SK-N-SH (cell line): ENCODE measurements at regions not wholly inside any gene's neighbourhood (a gene's known extent, or its start where the extent isn't known, plus 50 kb on each side); places are given as distances from the start of the nearest gene placed in this dataset.

Experiments
- CTCF ChIA-PET: fragments of 300-600, 350-600 bp; formaldehyde crosslinking; extraction: SDS; loops from one replicate; lab custom pipeline; 2021; lab: Yijun Ruan, JAX
- POLR2A ChIA-PET: fragments of 350-600 bp; sonication (Branson Sonifier 250); formaldehyde crosslinking; extraction: SDS; loops from one replicate; lab custom pipeline; 2020; ENCODE audit warnings: antibody characterized with exemption, inconsistent platforms; lab: Yijun Ruan, JAX
- DNase-seq: peaks from one replicate; pipeline ENCODE4 v3.0.0; 2012
- H2AFZ ChIP-seq: fragments of 200-600 bp; sonication (generic); 2 replicates; pipeline ENCODE4 v1.8.1; 2016; ENCODE audit warnings: antibody characterized with exemption, mild to moderate bottlenecking, low read depth
- H3F3A ChIP-seq: fragments of 200-600 bp; sonication (generic); replicated peaks from 2 replicates; pipeline ENCODE3; 2016; ENCODE audit warnings: antibody characterized with exemption, mild to moderate bottlenecking; ENCODE audit not compliant: insufficient read depth
- H3K27ac ChIP-seq, 2 experiments: fragments of 200-500 bp in 1 of 2; fragments of 200-600 bp in 1 of 2; sonication (Bioruptor generic) in 1 of 2; sonication (generic), shearing (Covaris generic) in 1 of 2; 2 replicates each; pipeline versions ENCODE4 v1.5.1 to v1.6.1; 2014 to 2016; ENCODE audit warnings: low read depth in 2 of 2, inconsistent platforms in 1 of 2, low read length in 1 of 2, mild to moderate bottlenecking in 1 of 2, mixed read lengths in 1 of 2
- H3K27me3 ChIP-seq: fragments of 200-600 bp; sonication (generic), shearing (Covaris generic); 2 replicates; pipeline ENCODE4 v1.6.1; 2016; ENCODE audit warnings: mixed run types; ENCODE audit not compliant: insufficient read depth
- H3K36me3 ChIP-seq, 2 experiments: fragments of 200-500 bp in 1 of 2; fragments of 200-600 bp in 1 of 2; sonication (Bioruptor generic) in 1 of 2; sonication (generic) in 1 of 2; replicated peaks in 1 of 2; 2 replicates each; pipeline versions ENCODE3 to v1.5.1; 2014 to 2016; ENCODE audit warnings: low read length in 1 of 2, mild to moderate bottlenecking in 1 of 2; ENCODE audit not compliant: insufficient read depth in 2 of 2, control insufficient read depth in 1 of 2
- H3K4me1 ChIP-seq, 2 experiments: fragments of 200-500 bp in 1 of 2; fragments of 200-600 bp in 1 of 2; sonication (Bioruptor generic) in 1 of 2; sonication (generic), shearing (Covaris generic) in 1 of 2; 2 replicates each; pipeline versions ENCODE4 v1.5.1 to v1.6.1; 2014 to 2016; ENCODE audit warnings: low read depth in 1 of 2, low read length in 1 of 2, mixed run types in 1 of 2; ENCODE audit not compliant: insufficient read depth in 2 of 2, control insufficient read depth in 1 of 2
- H3K4me2 ChIP-seq: fragments of 200-600 bp; sonication (generic), shearing (Covaris generic); 2 replicates; pipeline ENCODE4 v1.6.1; 2017; ENCODE audit warnings: mixed run types
- H3K4me3 ChIP-seq, 2 experiments: fragments of 200-500 bp in 1 of 2; fragments of 200-600 bp in 1 of 2; sonication (Bioruptor generic) in 1 of 2; sonication (generic), shearing (Covaris generic) in 1 of 2; 2 replicates each; pipeline versions ENCODE4 v1.5.1 to v1.8.1; 2014 to 2016; ENCODE audit warnings: low read depth in 2 of 2, inconsistent platforms in 1 of 2, low read length in 1 of 2, mild to moderate bottlenecking in 1 of 2, mixed read lengths in 1 of 2, moderate library complexity in 1 of 2
- H3K79me2 ChIP-seq: fragments of 200-600 bp; sonication (generic); 2 replicates; pipeline ENCODE4 v1.8.1; 2017; ENCODE audit warnings: mild to moderate bottlenecking; ENCODE audit not compliant: insufficient read depth
- H3K9ac ChIP-seq: fragments of 200-600 bp; sonication (generic); 2 replicates; pipeline ENCODE4 v1.6.1; 2017; ENCODE audit warnings: mixed run types
- H3K9me2 ChIP-seq: fragments of 200-600 bp; sonication (generic); 2 replicates; pipeline ENCODE4 v1.6.1; 2017; ENCODE audit warnings: mixed run types
- H3K9me3 ChIP-seq: fragments of 200-600 bp; sonication (generic); 2 replicates; pipeline ENCODE4 v1.6.1; 2017; ENCODE audit warnings: mixed run types, mild to moderate bottlenecking, moderate library complexity
- H4K20me1 ChIP-seq: fragments of 200-600 bp; sonication (generic); 2 replicates; pipeline ENCODE4 v1.6.1; 2017; ENCODE audit warnings: mild to moderate bottlenecking, mixed run types; ENCODE audit not compliant: insufficient read depth
- FOSL2 ChIP-seq: IDR thresholded peaks from 2 replicates; pipeline ENCODE4 v1.4.0; 2012; ENCODE audit warnings: low read depth, mild to moderate bottlenecking, moderate library complexity, borderline replicate concordance
- FOXJ3 ChIP-seq: sonication (generic); formaldehyde crosslinking; IDR thresholded peaks from 2 replicates; pipeline ENCODE4 v1.5.1; 2020; ENCODE audit warnings: mild to moderate bottlenecking, missing genetic modification reagents
- FOXM1 ChIP-seq: IDR thresholded peaks from 2 replicates; pipeline ENCODE4 v1.4.0; 2012; ENCODE audit warnings: low read depth, mild to moderate bottlenecking
- GABPA ChIP-seq: IDR thresholded peaks from 2 replicates; pipeline ENCODE4 v1.4.0; 2012; ENCODE audit warnings: low read depth, mild to moderate bottlenecking
- IRF3 ChIP-seq: fragments of 150-350 bp; IDR thresholded peaks from 2 replicates; pipeline ENCODE4 v1.6.1; 2016; ENCODE audit warnings: mild to moderate bottlenecking, low read depth, low read length
- JUND ChIP-seq: IDR thresholded peaks from 2 replicates; pipeline ENCODE4 v1.4.0; 2012
- MAX ChIP-seq: IDR thresholded peaks from 2 replicates; pipeline ENCODE4 v1.4.0; 2012; ENCODE audit warnings: low read depth
- MEF2A ChIP-seq: IDR thresholded peaks from 2 replicates; pipeline ENCODE4 v1.4.0; 2012; ENCODE audit warnings: low read depth, borderline replicate concordance
- MXI1 ChIP-seq: IDR thresholded peaks from 2 replicates; pipeline ENCODE4 v1.6.1; 2012; ENCODE audit warnings: mild to moderate bottlenecking, low read depth, low read length, improper control_type of control experiment
- NFIC ChIP-seq: IDR thresholded peaks from 2 replicates; pipeline ENCODE4 v1.4.0; 2012; ENCODE audit warnings: borderline replicate concordance
- PBX3 ChIP-seq: IDR thresholded peaks from 2 replicates; pipeline ENCODE4; 2012
- POLR2AphosphoS5 ChIP-seq: IDR thresholded peaks from 2 replicates; pipeline ENCODE4 v1.6.1; 2012; ENCODE audit warnings: low read depth, low read length
- RAD21 ChIP-seq: IDR thresholded peaks from 2 replicates; pipeline ENCODE4 v1.6.1; 2012; ENCODE audit warnings: mild to moderate bottlenecking, low read length
- REST ChIP-seq: IDR thresholded peaks from 2 replicates; pipeline ENCODE4 v1.6.1; 2012; ENCODE audit warnings: mild to moderate bottlenecking, low read depth, low read length, moderate library complexity
- RXRA ChIP-seq: IDR thresholded peaks from 2 replicates; pipeline ENCODE4 v1.4.0; 2012; ENCODE audit warnings: low read depth, mild to moderate bottlenecking, borderline replicate concordance
- SMC3 ChIP-seq: IDR thresholded peaks from 2 replicates; pipeline ENCODE4 v1.6.1; 2012; ENCODE audit warnings: low read depth, low read length, improper control_type of control experiment
- TEAD4 ChIP-seq: IDR thresholded peaks from 2 replicates; pipeline ENCODE4 v1.4.0; 2012; ENCODE audit warnings: mild to moderate bottlenecking, borderline replicate concordance; ENCODE audit not compliant: insufficient read depth
- WGBS: methylation state at CpG from one replicate; pipeline ENCODE4 v1.1.6; 2017; ENCODE audit warnings: low lambda C conversion rate; 5-methylcytosine and 5-hydroxymethylcytosine counted together
- TF ChIP-seq, protein P1 (sequence below): fragments of 150-350 bp; IDR thresholded peaks from 2 replicates; pipeline ENCODE4 v1.6.1; 2017; ENCODE audit warnings: antibody characterized with exemption, low read length, low read depth, borderline replicate concordance
- TF ChIP-seq, protein P2 (sequence below): IDR thresholded peaks from 2 replicates; pipeline ENCODE4 v1.4.0; 2012; ENCODE audit warnings: low read depth, borderline replicate concordance

GRCh38 chr3:95567346-95567745, 1247.0 kb upstream of the EPHA6 start (continued):
- no peak for TF ChIP-seq GABPA
- TF ChIP-seq FOSL2: no peak
- TF ChIP-seq SMC3: no peak
- TF ChIP-seq PBX3: no peak
- TF ChIP-seq, all 33 proteins: peak for 0

DNA sequence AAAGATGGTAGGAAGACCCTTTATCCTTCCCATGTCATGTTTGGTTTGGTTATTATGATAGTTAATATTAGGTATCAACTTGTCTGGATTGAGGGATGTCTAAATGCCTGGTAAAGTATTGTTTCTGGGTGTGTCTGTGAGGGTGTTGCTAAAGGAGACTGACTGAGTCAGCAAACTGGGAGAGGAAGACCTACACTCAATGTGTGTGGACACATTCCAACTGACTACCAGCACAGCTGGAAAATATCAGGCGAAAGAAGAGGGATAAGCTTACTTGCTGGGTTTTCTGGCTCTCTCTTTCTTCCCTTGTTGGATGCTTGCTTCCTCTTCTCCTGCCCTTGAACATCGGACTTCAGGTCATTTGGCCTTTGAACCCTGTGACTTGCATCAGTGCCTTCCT, 1227.6 kb upstream of the EPHA6 start:
- 13% methylated on average over 2 of the region's 2 CpGs for WGBS

More for the DNA sequence above, 1227.6 kb upstream of the EPHA6 start:
- Histone ChIP-seq H3K4me2 (no peak overlapping the region), H3F3A (no peaks in the 10 kb centered on the region), H3K9me3 (no peaks in the 10 kb centered on the region), H3K4me3 (no peak overlapping the region), H3K9ac (no peak overlapping the region), H3K4me1 (no peaks in the 10 kb centered on the region), H3K27ac (no peak overlapping the region), H2AFZ (no peak overlapping the region), H3K36me3 (no peaks in the 10 kb centered on the region), H3K79me2 (no peaks in the 10 kb centered on the region), H4K20me1 (no peaks in the 10 kb centered on the region), H3K9me2 (no peaks in the 10 kb centered on the region), H3K27me3 (no peaks in the 10 kb centered on the region)
- TF ChIP-seq TEAD4: no peak
- TF ChIP-seq RXRA: no peak
- no peak for TF ChIP-seq MAX
- TF ChIP-seq REST: no peak
- no peak for TF ChIP-seq MXI1
- TF ChIP-seq, protein P1, sequence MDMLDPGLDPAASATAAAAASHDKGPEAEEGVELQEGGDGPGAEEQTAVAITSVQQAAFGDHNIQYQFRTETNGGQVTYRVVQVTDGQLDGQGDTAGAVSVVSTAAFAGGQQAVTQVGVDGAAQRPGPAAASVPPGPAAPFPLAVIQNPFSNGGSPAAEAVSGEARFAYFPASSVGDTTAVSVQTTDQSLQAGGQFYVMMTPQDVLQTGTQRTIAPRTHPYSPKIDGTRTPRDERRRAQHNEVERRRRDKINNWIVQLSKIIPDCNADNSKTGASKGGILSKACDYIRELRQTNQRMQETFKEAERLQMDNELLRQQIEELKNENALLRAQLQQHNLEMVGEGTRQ: no peak
- no peak for TF ChIP-seq IRF3
- TF ChIP-seq POLR2AphosphoS5: no peak
- TF ChIP-seq FOXJ3 (CRISPR knock-in tag): no peak
- no peak for TF ChIP-seq NFIC
- no peak for TF ChIP-seq FOSL2
- no peak for TF ChIP-seq RAD21
- TF ChIP-seq, protein P2, sequence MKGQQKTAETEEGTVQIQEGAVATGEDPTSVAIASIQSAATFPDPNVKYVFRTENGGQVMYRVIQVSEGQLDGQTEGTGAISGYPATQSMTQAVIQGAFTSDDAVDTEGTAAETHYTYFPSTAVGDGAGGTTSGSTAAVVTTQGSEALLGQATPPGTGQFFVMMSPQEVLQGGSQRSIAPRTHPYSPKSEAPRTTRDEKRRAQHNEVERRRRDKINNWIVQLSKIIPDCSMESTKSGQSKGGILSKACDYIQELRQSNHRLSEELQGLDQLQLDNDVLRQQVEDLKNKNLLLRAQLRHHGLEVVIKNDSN: no peak
- TF ChIP-seq MEF2A: no peak
- TF ChIP-seq JUND: no peak
- no peak for TF ChIP-seq GABPA
- TF ChIP-seq FOXM1: no peak
- DNase-seq: no peak
- ChIA-PET CTCF (no interaction called here), POLR2A (no interaction called here)
